GM18867 (cell line): ENCODE measurements at regions not wholly inside any gene's neighbourhood (a gene's known extent, or its start where the extent isn't known, plus 50 kb on each side); places are given as distances from the start of the nearest gene placed in this dataset.

ENCODE experiments used
- ATAC-seq: cut with Tn5 transposase; IDR thresholded peaks from one replicate; pipeline ENCODE4 v1.9.1; 2021; ENCODE audit warnings: mild to moderate bottlenecking, moderate library complexity; ENCODE audit not compliant: unreplicated experiment

GRCh38 chr1:168631671-168632400 is 55.4 kb downstream of the XCL1 start:
- no peak for ATAC-seq

- no peak for ATAC-seq
Observed at GRCh38 chr1:168634951-168635532, 58.6 kb downstream of the XCL1 start.

GRCh38 chr1:168636200-168636599 is 59.8 kb downstream of the XCL1 start:
- no peak for ATAC-seq

GRCh38 chr1:168636642-168637111 is 60.3 kb downstream of the XCL1 start:
- ATAC-seq, result no peak

- ATAC-seq, result peak; percentile 82
Observed at GRCh38 chr1:168637350-168637991, 61.1 kb downstream of the XCL1 start.

- ATAC-seq, result no peak
Observed at GRCh38 chr1:168638884-168639283, 62.5 kb downstream of the XCL1 start.

GRCh38 chr1:168640182-168640581 is 63.8 kb downstream of the XCL1 start:
- ATAC-seq, result no peak

- ATAC-seq, result no peak
Observed at GRCh38 chr1:168640836-168641235, 64.4 kb downstream of the XCL1 start.

- no peak for ATAC-seq
Observed at GRCh38 chr1:168643152-168643551, 66.7 kb downstream of the XCL1 start.
